ENCODE measurements at regions not wholly inside any gene's neighbourhood (a gene's known extent, or its start where the extent isn't known, plus 50 kb on each side); places are given as distances from the start of the nearest gene placed in this dataset.

DNA sequence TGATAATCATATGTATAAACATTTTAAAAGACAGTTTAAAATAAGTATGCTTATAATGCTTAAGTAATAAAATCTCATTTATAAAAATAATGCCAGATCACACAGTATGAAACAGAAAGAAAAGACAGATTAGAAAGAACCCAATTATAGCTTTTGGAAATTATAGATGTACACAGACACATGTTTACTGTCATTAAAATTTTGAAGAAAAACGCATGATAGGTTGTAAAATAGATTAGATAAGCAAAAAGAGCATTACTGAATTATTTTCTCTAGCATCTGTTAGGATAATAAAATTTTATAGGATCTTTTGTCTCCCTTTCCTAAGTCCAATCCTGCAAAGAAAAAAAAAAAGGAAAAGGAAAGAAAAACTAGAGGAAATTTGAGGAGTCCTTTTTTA is 1107.3 kb upstream of the LRRN3 start:
- Histone ChIP-seq H3K4me3 (no peak overlapping the region), H3K36me3 (no peaks in the 10 kb centered on the region), H3K27me3 (no peaks in the 10 kb centered on the region), H3K27ac (no peak overlapping the region), H3K4me1 (no peaks in the 10 kb centered on the region), H3K9me3 (no peaks in the 10 kb centered on the region)
- TF ChIP-seq CTCF (IDR thresholded peaks at IDR 0.05) (no peak), POLR2A (IDR thresholded peaks at IDR 0.05) (no peak)
- intact Hi-C loops (cut with DNase I; ENCODE audit: low total_unique reads), result no loop called here
- DNase-seq, result no peak

DNA sequence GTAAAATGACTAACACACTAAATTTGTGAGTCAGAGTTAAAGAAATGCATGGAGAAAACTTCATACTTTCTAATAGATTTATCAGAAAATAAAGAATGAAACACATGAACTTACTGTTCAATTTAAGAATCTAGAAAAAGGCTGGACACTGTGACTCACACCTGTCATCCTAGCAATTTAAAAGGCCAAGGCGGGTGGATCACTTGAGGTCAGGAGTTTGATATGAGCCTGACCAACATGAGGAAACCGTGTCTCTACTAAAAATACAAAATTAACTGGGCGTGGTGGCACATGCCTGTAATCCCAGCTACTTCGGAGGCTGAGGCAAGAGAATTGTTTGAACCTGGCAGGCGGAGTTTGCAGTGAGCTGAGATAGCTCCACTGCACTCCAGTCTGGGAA is 1106.2 kb upstream of the LRRN3 start:
- no peak for DNase-seq
- Histone ChIP-seq H3K4me3 (no peak overlapping the region), H3K27me3 (no peaks in the 10 kb centered on the region), H3K9me3 (no peaks in the 10 kb centered on the region), H3K27ac (no peak overlapping the region), H3K4me1 (no peaks in the 10 kb centered on the region), H3K36me3 (no peaks in the 10 kb centered on the region)
- no peak for TF ChIP-seq POLR2A (IDR thresholded peaks at IDR 0.05)
- TF ChIP-seq CTCF (IDR thresholded peaks at IDR 0.05), result no peak
- intact Hi-C loops (cut with DNase I; ENCODE audit: low total_unique reads), result no loop called here

DNA sequence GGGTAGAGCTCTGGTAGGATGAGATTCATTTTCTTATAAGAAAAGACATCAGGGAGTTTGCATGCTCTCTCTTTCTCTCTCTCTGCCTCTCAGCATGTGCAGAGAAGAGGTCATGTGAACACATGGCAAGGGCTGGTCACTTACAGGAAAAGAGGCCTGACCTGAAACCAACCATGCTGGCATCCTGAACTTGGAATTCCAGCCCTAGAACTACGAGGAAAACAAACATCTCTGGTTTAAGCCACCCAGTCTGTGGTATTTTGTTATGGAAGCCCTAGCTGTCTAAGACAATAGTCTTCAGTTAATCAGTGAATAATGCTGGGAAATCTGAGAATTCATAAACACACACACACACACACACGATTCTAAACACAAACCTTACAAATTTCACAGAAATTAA is 1104.2 kb upstream of the LRRN3 start:
- TF ChIP-seq CTCF (IDR thresholded peaks at IDR 0.05), result no peak
- TF ChIP-seq POLR2A (IDR thresholded peaks at IDR 0.05), result no peak
- Histone ChIP-seq H3K36me3 (no peaks in the 10 kb centered on the region), H3K27me3 (no peaks in the 10 kb centered on the region), H3K9me3 (no peaks in the 10 kb centered on the region), H3K4me3 (no peak overlapping the region), H3K4me1 (no peaks in the 10 kb centered on the region), H3K27ac (no peak overlapping the region)
- no peak for DNase-seq
- intact Hi-C loops (cut with DNase I; ENCODE audit: low total_unique reads), result no loop called here

DNA sequence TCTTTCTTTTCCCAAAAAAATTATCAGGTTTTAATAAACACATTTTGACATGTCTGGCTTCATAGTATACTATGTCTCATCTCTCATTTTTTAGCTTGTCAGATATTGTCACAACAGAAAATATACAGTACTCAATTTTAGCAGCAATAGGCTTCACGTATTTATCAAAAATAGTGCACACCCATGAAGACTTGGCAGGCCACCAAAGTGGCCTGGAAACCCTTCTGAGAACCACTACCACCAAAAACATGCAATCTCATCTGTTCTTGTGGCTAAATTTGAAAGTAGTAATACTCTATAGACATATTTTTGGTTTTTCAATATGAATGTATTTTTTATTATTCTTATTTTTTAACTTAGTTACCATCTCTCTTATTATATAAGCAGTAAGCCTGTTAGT is 1094.5 kb upstream of the LRRN3 start:
- H3K27ac ChIP-seq, result no peak overlapping the region
- no peaks in the 10 kb centered on the region for H3K36me3 ChIP-seq
- H3K4me1 ChIP-seq, result no peaks in the 10 kb centered on the region
- DNase-seq, result no peak
- H3K9me3 ChIP-seq, result no peaks in the 10 kb centered on the region
- no peak for TF ChIP-seq POLR2A (IDR thresholded peaks at IDR 0.05)
- TF ChIP-seq CTCF (IDR thresholded peaks at IDR 0.05), result no peak
- no peaks in the 10 kb centered on the region for H3K27me3 ChIP-seq
- H3K4me3 ChIP-seq, result no peak overlapping the region
- intact Hi-C loops (cut with DNase I; ENCODE audit: low total_unique reads), result no loop called here

GRCh38 chr7:109996927-109997326 is 1094.0 kb upstream of the LRRN3 start:
- H3K27me3 ChIP-seq, result no peaks in the 10 kb centered on the region
- no peak overlapping the region for H3K27ac ChIP-seq
- no peaks in the 10 kb centered on the region for H3K4me1 ChIP-seq
- no peaks in the 10 kb centered on the region for H3K36me3 ChIP-seq
- no peak overlapping the region for H3K4me3 ChIP-seq
- no peaks in the 10 kb centered on the region for H3K9me3 ChIP-seq
- DNase-seq, result no peak
- TF ChIP-seq CTCF (IDR thresholded peaks at IDR 0.05), result no peak
- no peak for TF ChIP-seq POLR2A (IDR thresholded peaks at IDR 0.05)
- intact Hi-C loops (cut with DNase I; ENCODE audit: low total_unique reads), result no loop called here

Data from uterus (tissue), 3 donors.